ENCODE measurements at regions not wholly inside any gene's neighbourhood (a gene's known extent, or its start where the extent isn't known, plus 50 kb on each side); places are given as distances from the start of the nearest gene placed in this dataset.

- TF ChIP-seq CTCF (IDR thresholded peaks at IDR 0.05) (no peak), POLR2A (IDR thresholded peaks at IDR 0.05) (no peak)
These were observed 155.2 kb downstream of the TFAP2A start for GRCh38 chr6:10259671-10260070.
